HG03196 (cell line): ENCODE measurements at regions not wholly inside any gene's neighbourhood (a gene's known extent, or its start where the extent isn't known, plus 50 kb on each side); places are given as distances from the start of the nearest gene placed in this dataset.
"Not testable (repeated sequence)": the region's sequence is repeated elsewhere in the genome, so short reads cannot be mapped to it uniquely, and the experiment has no call there.

Experiments
- ATAC-seq: cut with Tn5 transposase; IDR thresholded peaks from one replicate; pipeline ENCODE4 v1.9.1; 2021; ENCODE audit not compliant: unreplicated experiment

DNA sequence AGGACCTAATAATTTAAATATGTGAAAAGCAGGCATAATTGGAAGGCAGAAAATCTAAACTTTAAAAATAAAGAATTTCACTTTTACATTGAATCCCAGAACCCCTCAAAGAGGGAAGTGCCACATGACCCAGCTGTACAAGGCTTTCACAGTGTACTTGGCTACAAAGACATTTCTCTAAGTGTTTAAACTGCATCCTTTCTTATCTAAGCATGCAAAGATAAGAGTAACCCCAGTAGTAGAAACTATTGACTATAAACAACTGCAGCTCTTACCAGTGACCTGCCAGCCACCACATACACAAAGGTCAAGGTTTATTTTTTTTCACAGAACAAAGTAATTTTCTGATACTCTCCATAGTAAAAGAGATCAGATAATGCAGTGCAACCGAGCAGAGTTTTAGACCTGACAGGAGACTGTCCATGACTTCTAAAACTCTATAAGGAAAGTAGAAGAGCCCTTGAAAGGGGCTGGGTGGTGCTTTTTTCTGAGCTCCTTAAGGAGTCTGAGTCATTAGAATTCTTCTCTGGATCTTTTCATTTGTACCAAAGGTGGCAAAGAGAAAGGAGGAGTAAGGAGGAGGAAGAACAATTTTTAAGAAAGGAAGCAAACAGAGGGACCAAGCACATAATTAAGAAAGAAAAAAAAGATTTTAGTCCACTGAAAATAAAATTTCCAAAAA lies 750.6 kb downstream of the PRIM2 start:
- not testable (repeated sequence) for ATAC-seq

DNA sequence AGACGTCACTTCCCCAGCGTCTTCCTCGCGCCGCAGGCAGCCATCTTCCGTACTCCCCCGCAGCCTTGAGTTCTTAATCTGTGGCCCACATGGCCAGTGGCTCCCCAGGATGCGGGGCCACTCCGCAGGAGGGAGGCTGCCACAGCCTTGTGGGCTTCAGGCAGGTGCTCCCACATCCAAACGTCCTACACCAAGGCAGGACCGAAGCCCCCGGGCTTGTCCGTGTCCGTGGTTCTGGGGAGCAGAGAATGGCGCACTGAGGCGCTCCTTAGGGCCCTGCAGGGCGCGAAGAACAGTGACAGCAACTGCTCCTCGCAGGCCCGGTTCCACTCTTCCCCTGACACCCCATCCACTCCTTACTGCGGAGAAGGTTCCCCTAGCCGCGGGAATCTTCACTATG lies 755.8 kb downstream of the PRIM2 start:
- no peak for ATAC-seq

GRCh38 chr6:58090067-58090466 lies 772.6 kb downstream of the PRIM2 start:
- not testable (repeated sequence) for ATAC-seq

- not testable (repeated sequence) for ATAC-seq
Observed at GRCh38 chr6:58097251-58097650, 779.8 kb downstream of the PRIM2 start.

DNA sequence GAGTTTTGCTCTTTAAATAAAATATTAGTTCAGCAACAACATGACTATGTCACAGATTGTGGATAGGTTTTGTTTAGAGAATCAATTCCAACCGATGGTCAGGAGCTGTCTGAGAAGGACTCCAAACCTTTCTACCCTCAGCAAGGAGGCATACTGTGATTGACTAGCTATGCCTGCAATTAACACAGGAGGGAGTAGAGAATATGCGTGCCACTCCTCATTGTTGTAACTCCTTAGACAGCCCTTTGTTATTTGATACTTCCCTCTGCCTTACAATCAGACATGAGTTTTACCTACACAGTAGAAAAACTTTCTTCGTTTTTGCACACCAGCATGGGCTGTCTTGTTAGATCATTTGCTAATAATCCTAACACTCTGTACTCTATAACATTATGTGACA lies 796.5 kb downstream of the PRIM2 start:
- ATAC-seq = no peak

GRCh38 chr6:58117162-58117561 lies 799.7 kb downstream of the PRIM2 start:
- not testable (repeated sequence) for ATAC-seq

- ATAC-seq = not testable (repeated sequence)
Observed at GRCh38 chr6:58121616-58122015, 804.2 kb downstream of the PRIM2 start.

- not testable (repeated sequence) for ATAC-seq
Observed at GRCh38 chr6:58123770-58124169, 806.3 kb downstream of the PRIM2 start.

- ATAC-seq = peak; percentile 72
Observed at GRCh38 chr6:58128549-58128948, 811.1 kb downstream of the PRIM2 start.

DNA sequence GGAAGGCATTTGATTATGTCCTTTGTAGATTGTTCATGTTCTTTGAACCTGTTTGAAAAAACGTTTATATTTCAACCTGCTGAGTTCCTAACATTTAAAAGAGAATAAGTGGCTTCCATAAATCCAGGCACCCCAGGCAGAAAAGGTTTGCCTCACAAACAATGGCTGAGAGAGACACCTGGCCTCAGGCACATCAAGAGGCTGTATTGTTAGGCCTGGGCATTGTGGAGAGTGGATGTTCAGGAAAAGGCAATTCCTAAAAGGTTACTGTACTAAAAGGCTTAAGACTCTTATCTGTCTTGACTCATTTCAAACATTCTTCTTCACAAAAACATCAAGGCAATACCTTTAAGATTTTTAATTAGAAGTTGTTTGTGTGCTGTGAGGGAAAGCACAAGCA lies 811.7 kb downstream of the PRIM2 start:
- not testable (repeated sequence) for ATAC-seq

DNA sequence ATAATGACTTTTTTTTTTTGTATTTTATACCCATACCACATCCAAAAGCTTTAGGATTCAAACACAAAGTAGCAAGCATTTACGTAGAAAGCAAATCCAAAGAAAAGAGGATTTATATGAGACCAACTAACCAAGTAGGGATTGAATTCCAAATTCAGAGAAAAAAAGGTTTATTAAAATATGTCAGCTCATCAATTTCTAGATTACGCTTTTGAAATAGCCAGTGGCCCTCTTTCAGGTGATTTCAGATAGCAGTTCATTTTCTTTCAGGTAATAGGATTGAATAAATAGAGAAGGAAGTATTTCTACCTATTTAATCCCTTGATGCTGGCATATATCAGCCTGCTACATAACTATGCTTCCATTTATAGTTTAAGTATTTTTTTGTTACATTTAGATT lies 822.3 kb downstream of the PRIM2 start:
- ATAC-seq = not testable (repeated sequence)

- not testable (repeated sequence) for ATAC-seq
Observed at GRCh38 chr6:58171025-58171424, 853.6 kb downstream of the PRIM2 start.

- ATAC-seq = not testable (repeated sequence)
Observed at GRCh38 chr6:58181557-58182065, 864.2 kb downstream of the PRIM2 start.

- not testable (repeated sequence) for ATAC-seq
Observed at GRCh38 chr6:58185300-58185699, 867.9 kb downstream of the PRIM2 start.

GRCh38 chr6:58193209-58193608 lies 875.8 kb downstream of the PRIM2 start:
- not testable (repeated sequence) for ATAC-seq

DNA sequence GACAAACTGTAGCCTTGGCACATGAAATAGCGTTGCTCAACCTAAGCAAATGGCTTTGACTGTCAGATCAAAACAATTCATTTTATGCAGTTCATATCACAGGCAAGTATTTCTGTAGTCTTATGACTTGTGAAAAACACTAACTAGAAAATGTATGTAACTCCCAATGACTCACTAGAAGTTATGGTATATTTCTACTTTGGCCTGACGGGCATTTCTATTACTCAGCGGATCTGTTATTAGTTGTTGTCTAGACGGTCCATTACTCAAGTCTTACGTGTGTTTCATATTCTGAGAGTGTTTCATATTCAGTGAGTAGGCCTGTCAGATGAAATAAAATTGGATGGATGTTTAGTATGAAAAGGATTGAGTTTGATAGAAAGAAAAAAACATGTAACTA lies 880.9 kb downstream of the PRIM2 start:
- ATAC-seq = no peak

DNA sequence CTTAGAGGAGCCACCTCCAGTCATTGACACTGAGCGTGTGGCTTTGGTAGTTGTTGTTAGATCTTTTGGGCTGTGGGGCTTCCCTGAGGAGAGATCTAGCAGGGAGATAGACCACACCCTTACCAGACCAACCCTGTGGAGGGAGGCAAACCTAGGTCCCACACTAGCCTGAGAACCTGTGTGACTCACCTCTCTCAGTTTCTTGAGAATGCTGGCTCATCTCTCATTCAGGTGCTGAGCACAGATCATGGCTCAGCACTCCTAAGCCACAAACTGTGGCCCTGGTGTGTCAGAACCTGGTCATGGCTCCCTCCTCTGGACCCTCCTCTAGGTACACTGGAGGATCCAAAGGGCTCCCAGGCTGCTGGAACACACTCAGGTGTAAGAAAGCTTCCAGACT lies 919.7 kb downstream of the PRIM2 start:
- ATAC-seq = not testable (repeated sequence)

DNA sequence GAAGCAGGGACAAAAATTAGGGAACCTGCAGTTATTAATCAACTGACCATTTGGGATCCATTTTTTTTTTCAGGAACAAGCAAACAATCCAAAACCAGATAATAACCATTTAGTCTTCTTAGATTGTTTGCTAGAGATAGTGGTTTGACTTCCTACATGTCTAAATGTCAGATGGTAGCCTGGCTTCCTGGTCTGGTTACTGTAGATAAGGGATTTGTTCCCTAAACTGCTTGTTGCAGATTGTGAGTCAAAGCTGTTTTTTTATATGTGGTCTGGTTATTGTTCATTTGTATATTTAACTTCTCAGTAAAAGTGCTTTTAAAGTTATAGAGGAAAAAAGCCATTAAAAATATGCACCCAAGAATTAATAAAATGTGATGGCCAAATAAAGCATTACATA lies 921.0 kb downstream of the PRIM2 start:
- ATAC-seq = not testable (repeated sequence)

GRCh38 chr6:58257625-58258024 lies 940.2 kb downstream of the PRIM2 start:
- ATAC-seq = not testable (repeated sequence)

DNA sequence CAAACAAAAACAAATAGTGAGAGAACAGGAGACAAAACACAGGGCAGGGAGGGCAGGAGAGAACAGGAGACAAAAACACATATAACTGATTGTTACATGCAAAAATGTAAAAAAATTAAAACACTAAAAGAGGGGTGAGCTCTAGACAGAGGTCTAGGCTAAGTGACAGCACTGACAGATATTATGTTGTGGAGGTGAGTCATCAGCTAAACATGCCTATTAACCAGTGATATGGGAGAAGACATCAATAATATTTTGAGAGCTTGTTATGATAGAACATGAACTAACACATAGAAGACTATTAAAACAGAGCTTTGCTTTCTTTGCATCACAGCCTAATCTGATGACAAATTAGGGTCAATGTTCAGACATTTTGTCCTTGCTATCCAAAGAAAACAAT lies 972.7 kb downstream of the PRIM2 start:
- no peak for ATAC-seq

- ATAC-seq = not testable (repeated sequence)
Observed at GRCh38 chr6:58291319-58291718, 973.9 kb downstream of the PRIM2 start.

- not testable (repeated sequence) for ATAC-seq
Observed at GRCh38 chr6:58307901-58308300, 990.5 kb downstream of the PRIM2 start.

DNA sequence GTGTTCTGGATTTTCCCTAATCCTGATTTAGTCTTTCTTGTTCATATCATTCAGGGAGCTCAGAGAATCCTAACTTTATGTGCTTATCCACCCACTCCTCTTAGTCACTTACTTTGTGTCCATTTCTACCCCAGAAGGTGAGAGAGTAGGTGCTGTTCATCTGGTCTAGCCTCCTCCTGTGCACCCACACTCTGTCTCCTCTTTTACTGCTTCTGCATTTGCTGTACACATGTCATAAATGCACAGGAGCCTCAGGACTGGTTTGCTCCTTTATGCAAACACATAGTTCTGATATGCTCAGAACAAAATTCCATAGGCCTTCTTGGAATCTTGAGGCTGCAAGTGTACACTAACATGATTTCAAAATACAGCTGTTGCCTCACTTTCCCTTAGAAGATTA lies 1014.7 kb downstream of the PRIM2 start:
- ATAC-seq = not testable (repeated sequence)
